AG08396 (cell line): ENCODE measurements at regions not wholly inside any gene's neighbourhood (a gene's known extent, or its start where the extent isn't known, plus 50 kb on each side); places are given as distances from the start of the nearest gene placed in this dataset.
"Not testable (repeated sequence)": the region's sequence is repeated elsewhere in the genome, so short reads cannot be mapped to it uniquely, and the experiment has no call there.

Experiments used
- DNase-seq: peaks from one replicate; pipeline ENCODE4 v3.0.0; 2012; ENCODE audit warnings: low spot score, mixed read lengths

DNA sequence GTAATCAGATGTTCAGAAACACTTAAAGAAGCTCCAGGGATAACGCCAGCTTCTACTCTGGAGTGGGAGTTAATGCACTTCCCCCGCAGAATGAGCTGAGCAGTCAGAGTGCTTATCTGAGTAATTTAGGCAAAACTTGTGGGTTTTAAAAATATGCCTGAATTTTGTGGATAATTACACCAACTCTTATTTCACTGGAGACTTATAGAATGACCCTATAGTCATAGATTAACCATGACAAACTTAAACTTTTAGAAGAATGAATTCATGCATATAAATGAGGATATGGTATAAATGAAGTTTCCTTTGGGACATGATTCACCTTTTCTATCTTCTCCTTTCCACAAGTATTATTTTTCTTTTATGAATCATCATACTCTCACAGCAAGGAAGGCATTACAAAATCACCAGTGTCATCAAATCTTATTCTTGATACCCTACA is 241.1 kb upstream of the FBXO33 start:
- DNase-seq, result no peak

DNA sequence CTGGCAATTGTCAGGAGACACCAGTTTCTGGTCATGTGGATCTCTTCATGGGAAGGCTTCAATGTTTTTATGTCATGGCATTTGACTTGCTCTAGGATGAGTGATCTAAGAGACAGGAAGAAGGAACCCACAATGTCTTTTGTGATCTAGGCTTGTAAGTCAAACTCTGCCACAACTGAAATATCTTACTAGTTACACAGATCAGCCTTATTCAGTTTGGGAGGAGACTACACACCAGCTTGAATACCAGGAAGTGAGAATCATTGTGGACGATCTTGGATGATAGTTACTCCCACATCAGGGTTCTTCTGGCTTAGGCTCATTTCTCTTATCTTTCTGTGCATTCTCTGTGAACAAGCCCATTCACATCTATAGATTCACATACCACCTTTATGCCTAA is 236.2 kb upstream of the FBXO33 start:
- DNase-seq, result no peak

DNA sequence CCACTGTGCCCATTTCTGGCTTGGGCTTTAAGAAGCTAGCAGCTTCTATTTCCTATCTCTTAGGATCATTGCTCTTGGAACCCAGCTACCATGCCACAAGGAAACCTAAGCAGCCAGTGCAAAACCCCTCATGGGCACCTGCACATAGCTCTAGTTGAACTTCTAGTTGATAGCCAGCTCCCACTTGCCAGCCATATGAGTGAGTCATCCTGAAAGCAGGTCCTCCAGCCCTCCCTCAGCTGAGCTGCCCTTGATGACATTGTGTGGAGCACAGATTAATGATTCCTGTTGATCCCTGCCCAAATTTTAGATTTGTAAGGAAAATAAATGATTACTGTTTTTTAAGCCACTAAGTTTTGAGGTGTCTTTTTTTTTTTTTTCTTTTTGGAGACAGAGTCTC is 234.2 kb upstream of the FBXO33 start:
- DNase-seq, result no peak

DNA sequence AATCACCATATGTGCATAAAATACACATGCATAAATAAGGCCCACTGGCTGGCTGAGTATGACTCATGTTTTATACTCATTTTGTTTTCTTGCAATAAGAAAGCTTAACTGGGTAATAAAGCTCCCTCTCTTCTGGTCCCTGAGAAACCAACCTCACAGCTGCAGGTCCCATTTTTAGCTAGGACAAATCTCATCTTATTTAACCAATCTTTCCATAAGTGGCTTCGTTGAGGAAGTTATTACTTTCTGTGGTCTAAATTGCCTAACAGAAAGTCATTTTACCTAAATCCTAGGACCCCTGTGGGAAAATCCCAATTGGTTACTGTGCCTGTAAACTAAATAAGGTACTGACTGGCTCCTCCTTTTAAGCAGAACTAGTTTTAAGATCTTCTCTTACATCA is 232.8 kb upstream of the FBXO33 start:
- DNase-seq, result no peak

DNA sequence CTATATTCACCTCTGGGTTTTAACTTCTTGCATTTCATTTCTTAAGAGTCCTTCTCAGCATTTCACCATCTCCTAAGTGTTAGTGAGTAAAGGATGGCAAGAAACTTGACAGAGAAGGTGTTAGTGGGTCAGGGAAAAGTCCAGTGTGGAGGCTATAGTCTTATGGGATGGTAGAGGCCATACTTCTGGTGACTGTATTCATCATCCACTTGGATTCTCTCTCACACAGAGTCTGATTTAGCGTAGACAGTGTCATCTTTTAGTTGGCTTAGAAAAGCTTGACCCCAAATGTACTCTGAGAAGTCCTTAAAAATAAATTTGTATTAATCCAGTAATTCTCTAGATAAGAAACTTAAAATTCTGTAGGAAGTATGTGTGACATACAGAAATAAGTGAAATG is 232.4 kb upstream of the FBXO33 start:
- DNase-seq, result no peak

DNA sequence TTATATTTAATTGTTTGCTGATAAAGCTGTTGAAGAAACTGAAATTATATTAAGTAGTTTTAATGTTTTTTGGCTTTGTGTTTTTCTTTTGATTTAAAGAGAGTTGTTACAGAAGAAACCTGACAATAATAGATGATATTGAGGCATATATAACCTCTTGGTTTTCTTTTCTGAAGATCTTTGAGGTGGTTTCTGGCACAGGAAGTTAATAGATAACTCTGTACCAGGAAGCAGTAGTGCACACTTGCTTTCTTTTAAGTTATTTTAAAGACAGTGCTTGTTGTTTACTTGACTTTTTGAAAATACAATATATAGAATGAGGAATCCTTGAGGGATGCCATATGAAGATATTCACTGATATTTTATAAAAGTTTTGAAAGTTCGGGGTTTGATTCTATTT is 209.0 kb upstream of the FBXO33 start:
- no peak for DNase-seq

DNA sequence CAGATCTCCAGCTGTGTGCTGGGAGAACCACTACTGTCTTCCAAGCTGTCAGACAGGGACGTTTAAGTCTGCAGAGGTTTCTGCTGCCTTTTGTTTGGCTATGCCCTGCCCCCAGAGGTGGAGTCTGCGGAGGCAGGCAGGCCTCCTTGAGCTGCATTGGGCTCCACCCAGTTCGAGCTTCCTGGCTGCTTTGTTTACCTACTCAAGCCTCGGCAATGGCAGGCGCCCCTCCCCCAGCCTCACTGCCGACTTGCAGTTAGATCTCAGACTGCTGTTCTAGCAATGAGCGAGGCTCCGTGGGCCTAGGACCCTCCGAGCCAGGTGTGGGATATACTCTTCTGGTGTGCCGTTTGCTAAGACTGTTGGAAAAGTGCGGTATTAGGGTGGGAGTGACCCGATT is 206.8 kb upstream of the FBXO33 start:
- not testable (repeated sequence) for DNase-seq

DNA sequence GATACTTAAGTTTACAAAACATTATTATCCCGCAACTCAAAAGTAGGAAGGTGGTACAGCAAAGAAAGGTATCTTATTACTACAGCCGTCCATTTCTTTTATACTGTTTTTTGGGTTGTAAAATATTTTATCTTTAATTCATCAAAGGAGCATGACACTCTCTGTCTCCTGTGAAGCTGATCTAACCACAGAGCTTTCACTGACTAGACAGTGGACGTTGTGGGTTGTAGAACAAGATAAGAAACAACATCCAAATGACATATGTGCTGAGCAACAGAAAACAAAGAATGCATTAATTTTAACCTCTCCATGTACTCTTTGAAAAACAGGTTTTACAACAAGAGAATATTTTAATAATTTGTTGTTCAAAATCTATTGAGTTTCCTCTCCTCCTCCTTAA is 195.9 kb upstream of the FBXO33 start:
- no peak for DNase-seq

DNA sequence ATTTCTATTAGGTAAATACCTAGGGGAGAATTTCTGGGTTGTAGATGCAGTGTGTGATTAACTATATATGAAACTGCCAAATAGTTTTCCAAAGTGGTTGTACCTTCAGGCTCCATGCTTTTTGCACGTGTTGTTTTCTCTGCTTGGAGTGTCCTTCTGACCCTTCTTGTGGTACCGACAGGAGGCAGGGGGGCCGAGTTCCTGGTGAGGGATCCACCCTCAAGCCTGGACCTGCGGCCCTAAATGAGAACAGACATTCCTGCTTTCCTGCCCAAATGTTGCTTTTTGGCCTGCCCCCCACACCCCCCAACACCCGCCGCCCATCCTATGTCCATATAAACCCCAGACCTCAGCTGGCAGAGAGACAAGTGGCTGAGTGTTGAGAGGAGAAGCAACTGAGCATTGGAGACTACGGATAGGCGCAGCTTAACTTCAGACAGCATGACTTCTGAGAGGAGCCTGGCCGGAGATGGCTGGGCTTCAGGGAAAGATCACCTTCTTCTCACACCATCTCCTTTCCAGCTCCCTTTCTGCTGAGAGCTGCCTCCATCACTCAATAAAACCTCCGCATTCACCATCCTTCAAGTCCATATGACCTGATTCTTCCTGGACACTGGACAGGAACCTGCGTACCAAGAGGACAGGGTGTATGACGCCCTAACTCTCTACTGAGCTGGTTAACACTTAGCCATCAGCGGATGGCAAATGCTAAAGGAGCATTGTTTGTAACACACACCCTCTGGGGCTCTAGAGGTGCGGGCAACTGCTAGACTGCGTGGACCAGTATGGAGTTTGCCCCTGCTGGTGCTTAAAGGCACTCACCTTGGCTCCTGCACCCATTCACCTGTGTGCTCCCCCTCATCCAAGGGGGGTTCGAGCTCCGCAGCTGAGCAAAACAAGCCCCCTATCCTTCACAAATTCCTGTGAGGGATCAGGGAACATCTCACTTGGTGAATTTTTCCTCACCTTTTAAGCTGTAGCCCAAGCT is 194.7 kb upstream of the FBXO33 start:
- no peak for DNase-seq

DNA sequence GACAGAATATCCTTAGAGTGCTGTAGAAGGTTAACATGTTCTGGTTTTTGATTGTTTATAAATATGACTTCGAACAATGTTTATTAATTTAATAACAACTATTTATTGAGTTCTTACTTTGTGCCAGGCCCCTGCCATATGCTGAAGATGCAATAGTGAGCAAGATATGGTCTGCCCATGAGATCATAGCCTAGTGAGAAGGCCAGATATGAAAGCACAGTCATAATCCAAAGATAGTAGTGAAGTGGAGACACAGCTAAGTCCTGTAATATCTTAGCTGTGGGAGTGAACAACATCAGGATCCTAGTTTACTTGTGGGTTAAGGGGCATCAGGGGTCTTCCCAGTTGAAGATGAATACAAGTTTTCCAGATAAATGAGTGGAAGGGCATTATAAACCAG is 189.4 kb upstream of the FBXO33 start:
- DNase-seq, result no peak

DNA sequence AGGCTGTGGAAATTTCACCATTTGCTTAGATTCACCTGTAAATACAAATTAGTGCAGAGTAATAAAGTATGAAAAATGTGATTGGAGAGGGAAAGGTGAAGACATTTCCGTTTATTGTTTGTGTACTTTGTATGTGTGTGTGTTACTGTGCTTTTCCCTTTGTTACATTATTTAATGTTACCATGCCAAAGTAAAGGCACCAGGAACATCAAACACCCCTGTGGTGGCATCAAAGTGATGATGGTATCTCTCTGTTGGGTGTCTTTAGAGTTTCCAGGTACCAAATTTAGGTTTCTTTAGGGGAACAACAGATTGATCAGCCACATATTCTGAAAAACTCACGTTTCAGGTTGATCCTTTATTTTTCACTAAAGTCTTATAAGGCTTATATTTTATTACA is 189.0 kb upstream of the FBXO33 start:
- DNase-seq, result no peak

DNA sequence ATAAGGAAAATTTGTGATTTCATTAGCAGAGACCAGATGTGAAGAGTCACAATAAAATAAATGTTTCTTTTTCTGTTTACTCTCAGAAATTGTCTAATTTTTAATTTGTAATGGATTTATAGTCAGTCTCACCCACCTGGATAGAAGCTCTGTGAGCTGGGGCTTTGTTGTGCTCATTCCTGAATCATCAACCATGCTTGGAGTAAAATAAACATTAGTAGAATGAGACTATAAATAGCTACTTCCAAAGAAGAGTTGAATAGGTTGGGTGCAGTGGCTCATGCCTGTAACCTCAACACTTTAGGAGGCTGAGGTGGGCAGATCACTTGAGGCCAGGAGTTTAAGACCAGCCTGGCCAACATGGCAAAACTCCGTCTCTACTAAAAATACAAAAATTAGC is 185.3 kb upstream of the FBXO33 start:
- DNase-seq, result no peak

DNA sequence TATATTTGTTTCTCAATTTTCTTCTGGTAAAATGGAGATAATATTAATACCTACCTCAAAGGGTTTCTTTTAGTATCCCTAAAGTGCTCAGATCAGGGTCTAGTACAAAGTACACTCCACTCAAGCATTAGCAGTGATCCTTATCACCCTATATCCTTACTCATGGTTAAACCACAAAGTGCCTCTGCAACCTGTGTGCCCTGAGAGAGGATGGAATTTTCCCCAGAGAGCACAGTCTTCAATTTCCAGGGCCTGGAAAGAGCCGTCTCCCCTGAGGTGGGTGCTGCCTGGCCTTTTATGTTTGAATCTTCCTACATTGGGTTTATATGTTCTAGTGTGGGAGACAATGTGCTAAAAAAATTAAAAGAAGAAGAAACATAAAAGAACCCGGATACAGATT is 183.1 kb upstream of the FBXO33 start:
- no peak for DNase-seq

DNA sequence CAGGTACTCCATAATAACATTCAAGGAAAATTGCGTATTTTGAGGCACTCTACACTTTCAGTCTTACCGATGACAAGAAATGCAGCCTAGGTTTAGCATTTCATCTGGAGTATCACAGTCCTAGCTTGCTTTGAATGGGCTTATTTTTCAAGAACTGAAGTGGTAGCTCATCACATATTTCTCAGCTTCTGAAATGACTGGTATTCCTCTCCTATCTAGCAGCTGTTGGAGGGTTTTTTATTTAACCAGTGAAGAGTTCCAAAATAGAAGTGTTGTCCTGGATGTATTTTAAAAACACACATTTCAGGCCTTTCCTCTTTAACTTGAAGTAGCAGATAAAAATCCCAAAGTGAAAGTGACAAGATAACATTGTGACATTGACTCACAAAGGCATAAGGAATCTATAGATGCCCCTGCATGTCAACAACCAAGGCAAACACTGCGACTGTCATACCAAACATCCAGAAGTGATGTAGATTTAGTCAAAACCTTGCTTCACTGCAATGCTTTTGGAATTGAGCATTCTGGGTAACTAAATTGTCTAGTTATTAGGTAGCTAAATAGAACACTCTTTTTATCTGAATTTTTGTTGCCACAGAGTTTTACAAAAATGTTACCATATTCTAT is 182.2 kb upstream of the FBXO33 start:
- DNase-seq, result no peak

DNA sequence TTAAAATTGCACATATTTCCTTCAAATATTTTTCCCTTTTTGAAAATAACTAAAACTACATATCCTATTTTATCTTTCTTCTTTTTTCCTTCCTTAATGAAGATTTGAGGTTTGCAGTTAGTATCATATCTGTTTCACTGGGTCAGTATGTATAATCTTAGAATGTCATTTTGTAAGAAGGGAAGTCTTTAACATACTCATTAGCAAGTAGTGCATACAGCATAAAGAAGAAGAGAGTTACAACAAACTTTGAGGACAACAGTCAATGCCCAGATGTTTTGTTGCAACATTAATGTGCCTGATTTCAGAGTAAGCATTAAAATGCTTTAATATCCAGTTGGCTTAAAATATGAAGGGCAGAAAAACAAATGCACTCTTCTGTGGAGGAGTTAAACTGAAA is 176.9 kb upstream of the FBXO33 start:
- DNase-seq, result no peak

DNA sequence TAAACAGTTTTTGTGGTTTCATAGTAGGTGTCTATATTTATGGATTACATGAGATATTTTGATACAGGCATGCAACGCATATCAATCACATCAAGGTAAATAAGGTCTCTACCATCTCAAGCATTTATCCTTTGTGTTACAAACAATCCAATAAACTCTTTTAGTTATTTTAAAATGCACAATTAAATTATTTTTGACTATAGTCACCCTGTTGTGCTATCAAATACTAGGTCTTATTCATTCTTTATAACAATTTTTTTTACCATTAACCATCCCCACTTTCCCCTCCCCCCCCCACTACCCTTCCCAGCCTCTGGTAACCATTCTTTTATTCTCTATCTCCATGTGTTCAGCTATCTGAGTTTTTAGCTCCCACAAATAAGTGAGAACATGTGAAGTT is 175.7 kb upstream of the FBXO33 start:
- no peak for DNase-seq

DNA sequence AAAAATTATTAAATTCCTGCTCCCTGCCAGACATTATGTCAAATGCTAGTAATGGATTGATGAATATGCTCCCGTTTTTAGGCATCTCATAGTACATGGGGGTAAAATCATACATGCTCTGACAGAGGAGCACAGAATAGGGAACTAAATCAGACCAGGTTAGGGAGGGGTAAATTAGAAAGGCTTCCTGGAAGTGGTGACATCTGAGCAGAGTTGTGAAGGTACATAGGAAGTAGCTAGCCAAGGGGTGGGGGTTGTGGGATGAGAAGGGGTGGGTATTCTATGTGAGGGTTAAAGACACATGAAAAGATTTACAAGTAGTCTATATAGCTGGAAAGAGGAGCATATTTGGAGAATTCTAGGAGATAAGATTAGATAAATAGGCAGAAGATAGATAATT is 171.7 kb upstream of the FBXO33 start:
- no peak for DNase-seq

DNA sequence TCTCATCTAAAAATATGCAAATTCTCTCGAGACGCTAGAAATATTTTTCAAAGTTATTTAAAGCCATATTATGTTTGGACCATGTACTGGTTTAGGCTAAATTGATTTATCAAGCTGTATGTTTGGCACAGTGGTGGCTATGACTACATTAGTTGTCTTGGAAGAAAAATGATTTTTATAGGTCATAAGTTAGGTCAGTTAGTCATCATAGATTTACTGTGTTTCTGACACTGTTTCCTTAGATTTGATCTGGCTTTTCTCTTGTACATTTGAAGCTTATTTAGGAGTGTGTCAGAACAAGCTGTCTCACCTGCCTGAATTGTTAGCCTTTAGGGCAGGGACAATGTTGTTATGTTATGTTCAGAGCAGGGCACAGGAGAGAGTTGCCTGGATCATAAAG is 161.1 kb upstream of the FBXO33 start:
- no peak for DNase-seq

DNA sequence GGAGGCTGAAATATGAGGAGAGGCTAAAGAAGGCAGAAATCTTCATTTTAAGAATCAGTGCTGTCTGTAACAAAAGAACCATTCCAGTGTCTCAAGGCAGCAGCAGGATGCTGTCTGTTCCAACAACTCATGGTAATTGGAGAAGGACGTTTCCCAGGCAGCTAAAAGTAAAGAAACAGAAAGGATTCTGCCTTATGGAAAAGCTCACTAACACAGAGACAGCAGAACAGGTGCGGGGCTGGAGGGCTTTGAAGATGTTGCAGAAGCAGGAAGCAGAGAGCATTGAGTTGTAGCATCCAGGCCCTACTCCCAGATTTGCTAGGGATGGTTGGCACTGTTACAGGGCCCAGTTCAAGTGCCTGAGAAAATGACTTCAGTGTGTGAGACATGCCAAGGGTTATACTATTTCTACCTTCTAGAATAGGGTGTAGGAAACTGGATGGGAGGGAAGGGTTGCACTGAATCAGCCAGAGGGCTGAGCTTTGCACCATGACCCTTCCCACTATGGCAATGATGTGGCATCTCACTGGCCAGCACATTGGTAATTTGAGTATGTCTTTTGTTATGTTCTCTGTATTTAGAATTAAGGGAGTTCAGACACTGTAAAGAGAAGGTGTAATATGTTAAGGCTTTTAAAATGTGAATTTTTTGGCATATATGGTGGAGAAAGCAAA is 160.0 kb upstream of the FBXO33 start:
- no peak for DNase-seq

DNA sequence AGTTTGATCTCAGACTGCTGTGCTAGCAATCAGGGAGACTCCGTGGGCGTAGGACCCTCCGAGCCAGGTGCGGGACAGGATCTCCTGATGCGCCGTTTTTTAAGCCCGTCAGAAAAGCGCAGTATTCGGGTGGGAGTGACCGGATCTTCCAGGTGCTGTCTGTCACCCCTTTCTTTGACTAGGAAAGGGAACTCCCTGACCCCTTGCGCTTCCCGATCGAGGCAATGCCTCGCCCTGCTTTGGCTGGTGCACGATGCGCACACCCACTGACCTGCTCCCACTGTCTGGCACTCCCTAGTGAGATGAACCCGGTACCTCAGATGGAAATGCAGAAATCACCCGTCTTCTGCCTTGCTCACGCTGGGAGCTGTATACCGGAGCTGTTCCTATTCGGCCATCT is 157.6 kb upstream of the FBXO33 start:
- not testable (repeated sequence) for DNase-seq

DNA sequence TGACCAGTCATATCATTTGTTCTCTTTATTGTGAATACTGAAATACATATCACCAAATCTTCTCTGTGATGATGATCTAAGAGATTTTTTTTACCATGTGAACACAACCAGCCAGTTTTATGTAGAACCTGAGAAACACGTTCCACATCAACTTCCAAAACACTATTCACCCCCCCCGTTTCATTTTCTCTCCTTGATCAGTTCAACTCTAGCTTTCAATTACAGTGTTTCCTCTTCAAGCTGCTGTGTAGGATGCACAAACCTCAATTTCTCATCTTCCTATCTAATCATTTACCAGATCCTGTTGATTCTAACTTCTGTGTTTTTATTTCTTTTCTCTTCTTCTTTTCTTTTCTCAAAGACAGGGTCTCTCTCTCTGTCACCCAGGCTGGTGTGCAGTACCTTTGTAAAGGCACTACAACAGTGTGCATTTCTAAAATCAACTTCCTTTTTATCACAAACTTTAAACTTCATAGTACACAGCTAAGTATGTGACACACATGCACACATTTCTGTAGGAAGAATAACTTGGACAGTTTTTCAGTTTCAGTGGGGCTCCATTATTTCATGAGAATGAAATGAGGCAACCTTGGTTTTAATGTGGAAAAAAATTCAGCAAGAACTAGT is 149.9 kb upstream of the FBXO33 start:
- no peak for DNase-seq

DNA sequence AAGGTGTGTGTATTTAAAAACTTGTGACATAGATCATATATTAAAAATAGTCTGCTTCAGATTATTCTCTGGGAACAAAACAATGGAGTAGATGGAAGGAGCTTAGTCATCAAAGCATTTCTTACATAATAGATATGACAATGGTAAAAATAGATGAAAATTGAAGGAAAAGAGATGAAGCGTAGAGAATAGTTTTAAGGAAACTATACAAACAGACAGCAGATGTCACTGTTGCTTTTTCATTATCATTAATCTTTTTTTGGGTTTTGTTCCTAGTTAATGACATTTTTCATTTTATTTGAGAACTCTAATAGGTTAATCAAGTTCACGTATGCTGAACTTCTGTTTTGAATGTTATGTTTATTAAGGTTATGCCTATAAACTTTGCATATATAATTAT is 149.2 kb upstream of the FBXO33 start:
- no peak for DNase-seq

DNA sequence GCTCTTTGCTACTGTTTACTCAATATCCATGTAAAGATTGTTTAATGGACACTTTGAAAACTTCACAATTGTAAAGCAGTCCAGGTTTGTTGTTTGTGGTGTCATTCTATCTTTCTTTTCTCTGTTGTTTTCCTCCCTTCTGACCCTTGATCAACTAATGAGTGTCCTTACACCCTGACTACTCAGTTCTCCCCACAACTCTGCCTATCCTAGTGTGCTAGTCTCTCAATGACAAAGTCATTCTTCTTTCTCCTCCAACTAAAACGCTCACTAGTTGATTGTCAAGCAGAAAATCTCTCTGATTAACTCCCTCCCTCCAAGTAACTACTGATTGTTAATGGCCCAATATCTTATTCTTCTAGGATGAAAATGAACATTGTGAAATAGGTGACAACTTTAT is 148.5 kb upstream of the FBXO33 start:
- no peak for DNase-seq
